ENCODE measurements at regions not wholly inside any gene's neighbourhood (a gene's known extent, or its start where the extent isn't known, plus 50 kb on each side); places are given as distances from the start of the nearest gene placed in this dataset.
"Not testable (repeated sequence)": the region's sequence is repeated elsewhere in the genome, so short reads cannot be mapped to it uniquely, and the experiment has no call there.

DNA sequence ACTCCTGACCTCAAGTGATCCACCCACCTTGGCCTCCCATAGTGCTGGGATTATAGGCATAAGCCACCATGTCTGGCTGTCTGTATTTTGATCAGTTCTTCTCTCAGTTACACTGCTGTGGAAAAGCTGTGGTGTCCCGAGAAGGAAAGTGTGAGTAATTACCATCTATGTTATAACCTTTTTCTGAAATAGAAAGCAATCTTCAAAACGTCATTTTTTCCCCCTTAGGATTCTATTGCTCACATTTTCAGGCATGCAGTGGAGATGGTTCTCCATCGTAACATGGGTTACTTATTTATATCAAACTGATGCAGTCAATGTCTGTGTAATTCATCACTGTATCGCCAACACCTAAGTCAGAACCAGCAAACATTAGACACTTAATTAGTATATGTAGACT is 103.5 kb upstream of the FAM3C start:
- DNase-seq (ENCODE audit: low read depth in 2 of 3, low spot score in 1 of 3), result peak; percentile 3 to 40 (median 12)

DNA sequence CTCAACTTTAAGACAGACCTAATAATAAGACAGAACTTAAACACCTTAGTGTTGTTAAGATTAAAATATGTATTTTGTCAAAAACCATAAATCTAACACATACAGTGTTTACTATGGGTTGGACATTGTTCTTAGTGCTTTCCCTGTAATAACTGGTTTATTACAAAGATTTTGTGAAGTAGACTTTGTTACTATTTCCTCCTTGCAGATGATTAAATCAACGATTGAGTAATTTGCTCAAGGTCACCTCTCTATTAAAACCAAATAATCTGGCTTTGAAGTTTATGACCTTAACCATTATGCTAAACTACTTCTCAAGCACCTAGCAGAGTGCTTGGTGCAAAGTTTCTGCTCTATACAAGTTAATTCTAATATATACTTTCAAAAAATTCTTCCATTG is 102.7 kb upstream of the FAM3C start:
- no peak for DNase-seq (ENCODE audit: low read depth in 2 of 3, low spot score in 1 of 3)

GRCh38 chr7:121497545-121497944 is 101.4 kb upstream of the FAM3C start:
- not testable (repeated sequence) for DNase-seq (ENCODE audit: low read depth in 2 of 3, low spot score in 1 of 3)

DNA sequence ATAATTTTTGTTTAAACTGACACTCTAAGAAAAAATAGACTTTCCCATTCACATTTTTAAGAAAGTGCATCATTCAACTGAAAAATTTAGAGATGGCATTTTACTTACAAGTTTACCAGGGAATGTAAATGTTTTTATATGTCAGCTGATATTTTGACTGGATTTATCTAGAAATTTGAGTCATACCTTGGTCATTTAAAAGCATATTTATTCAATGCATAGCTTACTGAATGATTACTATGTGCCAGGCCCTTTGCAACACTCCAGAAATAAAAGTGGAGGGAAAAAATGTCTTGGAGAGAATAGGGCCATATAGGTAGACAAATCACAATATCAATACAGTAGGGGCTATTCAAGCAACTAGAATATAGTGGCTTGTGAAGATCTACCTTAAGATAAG is 98.4 kb upstream of the FAM3C start:
- no peak for DNase-seq (ENCODE audit: low read depth in 2 of 3, low spot score in 1 of 3)

- no peak for DNase-seq (ENCODE audit: low read depth in 2 of 3, low spot score in 1 of 3)
Observed at GRCh38 chr7:121493553-121493952, 97.4 kb upstream of the FAM3C start.

DNA sequence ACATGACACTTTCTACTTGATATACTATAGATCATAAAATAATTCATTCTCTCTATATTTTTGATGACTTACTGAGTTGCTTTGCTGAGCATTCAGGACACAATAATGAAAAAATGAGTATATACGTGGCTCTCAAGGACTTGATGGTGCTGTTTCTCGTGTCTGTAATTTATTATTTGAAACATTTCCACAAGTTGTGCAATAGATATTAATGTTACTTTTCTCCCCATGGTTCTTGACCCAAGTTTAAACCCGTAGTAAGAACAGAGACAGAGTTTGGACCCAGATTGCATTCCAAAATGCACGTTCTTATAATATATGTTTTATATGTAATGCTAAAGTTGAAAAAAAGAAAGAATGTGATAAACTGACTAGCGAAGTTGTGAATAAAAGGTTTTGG is 94.2 kb upstream of the FAM3C start:
- no peak for DNase-seq (ENCODE audit: low read depth in 2 of 3, low spot score in 1 of 3)

DNA sequence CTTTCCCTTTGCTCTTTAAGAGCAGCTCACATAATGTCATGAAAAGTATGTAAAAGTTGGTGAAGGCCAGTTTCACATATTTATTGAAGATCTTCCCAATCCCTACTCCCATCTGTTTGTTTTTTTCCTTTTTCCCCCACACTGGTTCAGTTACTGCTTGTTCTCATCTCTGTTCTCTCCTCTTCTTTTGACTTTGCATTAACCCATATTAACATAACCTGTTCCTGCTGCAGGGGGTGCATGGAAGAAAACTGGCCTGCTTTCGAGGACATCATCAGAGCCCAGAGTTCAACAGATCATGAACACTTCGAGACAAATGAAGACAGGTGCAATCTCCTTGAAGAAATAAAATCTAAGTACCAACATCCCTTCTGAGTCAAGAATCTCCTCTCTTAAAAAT is 93.3 kb upstream of the FAM3C start:
- DNase-seq (ENCODE audit: low read depth in 2 of 3, low spot score in 1 of 3), result no peak

DNA sequence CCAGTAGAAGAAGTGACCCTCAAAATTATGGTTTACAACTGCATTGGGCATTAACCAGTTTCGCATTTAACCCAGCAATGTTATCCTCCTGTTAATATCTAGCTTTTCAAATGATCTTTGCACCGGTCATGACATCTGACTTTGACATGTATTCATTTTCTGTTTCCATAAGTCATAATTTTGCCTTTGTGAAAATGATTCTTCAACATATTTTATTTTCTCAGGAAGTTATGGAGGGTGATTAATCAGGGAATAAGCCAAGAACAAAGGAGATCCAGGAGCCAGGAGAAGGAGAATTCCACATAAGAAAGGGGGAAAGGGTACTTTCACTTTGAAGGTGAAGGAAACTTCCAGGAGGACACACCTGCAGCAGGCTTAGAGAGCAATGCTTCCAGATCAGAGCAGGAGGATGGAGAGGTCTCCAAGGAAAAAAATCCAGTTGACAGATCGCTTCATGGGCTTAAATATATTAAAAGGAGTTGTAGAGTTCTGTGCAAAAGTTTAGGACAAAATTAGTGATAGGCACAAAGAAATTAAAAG is 92.1 kb upstream of the FAM3C start:
- DNase-seq (ENCODE audit: low read depth in 2 of 3, low spot score in 1 of 3), result no peak

- DNase-seq (ENCODE audit: low read depth in 2 of 3, low spot score in 1 of 3), result no peak
Observed at GRCh38 chr7:121486590-121486989, 90.5 kb upstream of the FAM3C start.

- DNase-seq (ENCODE audit: low read depth in 2 of 3, low spot score in 1 of 3), result no peak
Observed at GRCh38 chr7:121485467-121486243, 89.5 kb upstream of the FAM3C start.

DNA sequence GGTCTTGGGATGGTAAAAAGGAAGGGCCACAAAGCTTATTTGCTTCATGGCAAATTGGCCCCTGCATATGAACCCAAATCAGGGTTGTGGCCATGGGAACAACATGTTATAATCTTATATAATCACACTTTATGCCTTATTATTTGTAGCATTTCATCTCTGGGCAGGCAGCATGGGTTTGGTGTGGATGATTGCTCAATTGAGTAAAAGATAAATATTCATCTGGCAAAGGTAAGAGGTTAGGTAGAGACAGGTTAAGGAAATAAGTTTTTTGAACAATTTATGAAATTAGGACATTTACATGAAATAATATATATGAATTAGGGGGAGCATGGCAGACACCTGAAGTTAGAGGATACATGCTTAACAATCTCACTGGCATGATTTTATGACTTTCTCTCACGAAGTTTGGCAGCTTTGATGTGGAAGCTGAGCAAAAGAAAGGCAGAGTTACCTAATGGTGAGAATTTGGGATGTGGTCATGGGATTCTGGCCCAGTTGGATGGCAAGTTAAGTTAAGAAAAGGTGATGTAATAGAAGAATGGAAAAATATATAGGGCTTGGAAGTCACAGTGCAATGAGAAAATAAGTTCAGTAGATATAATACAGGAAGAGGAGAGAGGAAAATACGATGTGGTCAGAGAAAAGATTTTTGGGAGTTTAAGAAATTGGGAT is 88.1 kb upstream of the FAM3C start:
- no peak for DNase-seq (ENCODE audit: low read depth in 2 of 3, low spot score in 1 of 3)

GRCh38 chr7:121480566-121481335 is 84.6 kb upstream of the FAM3C start:
- no peak for DNase-seq (ENCODE audit: low read depth in 2 of 3, low spot score in 1 of 3)

- no peak for DNase-seq (ENCODE audit: low read depth in 2 of 3, low spot score in 1 of 3)
Observed at GRCh38 chr7:121480058-121480457, 84.0 kb upstream of the FAM3C start.

- no peak for DNase-seq (ENCODE audit: low read depth in 2 of 3, low spot score in 1 of 3)
Observed at GRCh38 chr7:121479466-121479865, 83.4 kb upstream of the FAM3C start.

DNA sequence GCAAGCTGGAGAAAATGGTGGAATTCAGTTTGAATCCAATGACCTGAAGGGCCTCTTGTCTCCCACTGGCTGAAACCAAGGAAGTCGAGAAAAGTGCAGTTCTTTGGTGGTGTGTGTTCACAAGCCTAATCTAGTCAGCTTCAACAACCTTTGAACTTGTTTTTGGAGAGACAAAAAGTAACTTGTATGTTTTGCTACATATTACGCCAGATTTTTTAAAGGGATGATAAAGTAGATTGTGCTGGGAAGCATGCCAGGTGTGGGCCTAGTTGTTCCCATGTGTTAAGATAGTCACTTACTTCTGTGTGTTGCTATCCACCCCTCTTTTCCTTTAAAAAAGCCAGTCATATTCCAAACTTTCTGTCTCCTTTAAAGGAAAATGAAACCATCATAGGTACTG is 79.7 kb upstream of the FAM3C start:
- DNase-seq (ENCODE audit: low read depth in 2 of 3, low spot score in 1 of 3), result no peak

- DNase-seq (ENCODE audit: low read depth in 2 of 3, low spot score in 1 of 3), result no peak
Observed at GRCh38 chr7:121474301-121474673, 78.2 kb upstream of the FAM3C start.

GRCh38 chr7:121473645-121474300 is 77.7 kb upstream of the FAM3C start:
- DNase-seq (ENCODE audit: low read depth in 2 of 3, low spot score in 1 of 3), result no peak

- DNase-seq (ENCODE audit: low read depth in 2 of 3, low spot score in 1 of 3), result no peak
Observed at GRCh38 chr7:121466455-121466854, 70.3 kb upstream of the FAM3C start.

GRCh38 chr7:121459148-121459547 is 63.0 kb upstream of the FAM3C start:
- DNase-seq (ENCODE audit: low read depth in 2 of 3, low spot score in 1 of 3), result no peak

GRCh38 chr7:121456785-121457359 is 60.8 kb upstream of the FAM3C start:
- DNase-seq (ENCODE audit: low read depth in 2 of 3, low spot score in 1 of 3), result no peak

DNA sequence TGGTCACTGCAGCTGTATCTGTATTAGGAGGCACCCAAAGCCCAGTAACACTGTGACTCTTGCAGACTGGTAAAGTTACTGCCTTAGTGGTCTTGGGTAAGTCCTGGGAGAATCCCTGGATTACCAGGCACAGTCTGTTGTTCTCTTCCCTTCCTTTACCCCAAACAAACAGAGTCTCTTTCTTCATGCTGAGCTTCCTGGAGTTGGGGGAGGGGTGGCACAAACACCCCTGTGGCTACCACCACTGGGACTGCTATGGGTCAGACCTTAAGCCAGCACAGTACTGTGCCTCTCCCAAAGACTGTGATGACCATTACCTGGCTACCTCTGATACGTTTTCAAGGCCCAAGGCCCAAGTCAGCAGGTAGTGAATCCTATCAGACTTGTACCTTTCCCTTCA is 59.9 kb upstream of the FAM3C start:
- no peak for DNase-seq (ENCODE audit: low read depth in 2 of 3, low spot score in 1 of 3)

Measured in stimulated activated CD4-positive, alpha-beta T cell treated with anti-CD3 and anti-CD28 coated beads, Interleukin-12 subunit alpha, Interleukin-12 subunit beta, amount 100 ng/mL, for 48 hours (primary cell).